ENCODE measurements at regions not wholly inside any gene's neighbourhood (a gene's known extent, or its start where the extent isn't known, plus 50 kb on each side); places are given as distances from the start of the nearest gene placed in this dataset.

DNA sequence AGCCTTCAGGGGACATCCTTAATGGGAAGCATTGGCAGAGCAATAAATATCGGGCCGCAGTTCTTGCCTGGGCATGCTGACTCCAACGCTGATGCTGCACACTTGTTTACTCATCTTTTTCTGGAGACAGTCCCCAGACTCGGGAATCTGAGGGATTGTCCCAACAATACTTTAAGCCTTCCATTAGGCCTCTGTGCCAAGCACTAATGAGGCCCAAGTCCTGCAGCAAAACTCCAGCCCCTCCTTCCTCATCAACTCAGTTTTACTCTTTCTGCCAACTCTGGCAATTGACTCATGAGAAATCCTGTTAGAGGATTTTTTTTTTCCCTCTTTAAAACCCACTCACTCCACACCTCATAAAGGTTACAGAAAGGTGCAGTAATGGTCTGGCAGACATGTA, 233.4 kb upstream of the PELI2 start:
- no peaks in the 10 kb centered on the region for H3K36me3 ChIP-seq (ENCODE audit: insufficient read depth)
- no peak overlapping the region for H3K4me2 ChIP-seq
- no peaks in the 10 kb centered on the region for H4K20me1 ChIP-seq (ENCODE audit: insufficient read depth)
- H3K27ac ChIP-seq = no peak overlapping the region
- H3K4me3 ChIP-seq (IDR thresholded peaks at IDR 0.05; ENCODE audit: insufficient read depth, low read depth, low read length) = no peak overlapping the region
- no peaks in the 10 kb centered on the region for H3K79me2 ChIP-seq (ENCODE audit: insufficient read depth, low read depth)
- no peaks in the 10 kb centered on the region for H3K27me3 ChIP-seq (ENCODE audit: insufficient read depth, low read depth)
- H3K9ac ChIP-seq = no peak overlapping the region
- no peak overlapping the region for H2AFZ ChIP-seq (ENCODE audit: low read depth)
- H3K4me1 ChIP-seq (ENCODE audit: low read depth, poor library complexity, severe bottlenecking) = no peaks in the 10 kb centered on the region
- TF ChIP-seq, protein P1, sequence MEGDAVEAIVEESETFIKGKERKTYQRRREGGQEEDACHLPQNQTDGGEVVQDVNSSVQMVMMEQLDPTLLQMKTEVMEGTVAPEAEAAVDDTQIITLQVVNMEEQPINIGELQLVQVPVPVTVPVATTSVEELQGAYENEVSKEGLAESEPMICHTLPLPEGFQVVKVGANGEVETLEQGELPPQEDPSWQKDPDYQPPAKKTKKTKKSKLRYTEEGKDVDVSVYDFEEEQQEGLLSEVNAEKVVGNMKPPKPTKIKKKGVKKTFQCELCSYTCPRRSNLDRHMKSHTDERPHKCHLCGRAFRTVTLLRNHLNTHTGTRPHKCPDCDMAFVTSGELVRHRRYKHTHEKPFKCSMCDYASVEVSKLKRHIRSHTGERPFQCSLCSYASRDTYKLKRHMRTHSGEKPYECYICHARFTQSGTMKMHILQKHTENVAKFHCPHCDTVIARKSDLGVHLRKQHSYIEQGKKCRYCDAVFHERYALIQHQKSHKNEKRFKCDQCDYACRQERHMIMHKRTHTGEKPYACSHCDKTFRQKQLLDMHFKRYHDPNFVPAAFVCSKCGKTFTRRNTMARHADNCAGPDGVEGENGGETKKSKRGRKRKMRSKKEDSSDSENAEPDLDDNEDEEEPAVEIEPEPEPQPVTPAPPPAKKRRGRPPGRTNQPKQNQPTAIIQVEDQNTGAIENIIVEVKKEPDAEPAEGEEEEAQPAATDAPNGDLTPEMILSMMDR (conservative IDR thresholded peaks at IDR 0.05; ENCODE audit: low read depth, low read length) = no peak

DNA sequence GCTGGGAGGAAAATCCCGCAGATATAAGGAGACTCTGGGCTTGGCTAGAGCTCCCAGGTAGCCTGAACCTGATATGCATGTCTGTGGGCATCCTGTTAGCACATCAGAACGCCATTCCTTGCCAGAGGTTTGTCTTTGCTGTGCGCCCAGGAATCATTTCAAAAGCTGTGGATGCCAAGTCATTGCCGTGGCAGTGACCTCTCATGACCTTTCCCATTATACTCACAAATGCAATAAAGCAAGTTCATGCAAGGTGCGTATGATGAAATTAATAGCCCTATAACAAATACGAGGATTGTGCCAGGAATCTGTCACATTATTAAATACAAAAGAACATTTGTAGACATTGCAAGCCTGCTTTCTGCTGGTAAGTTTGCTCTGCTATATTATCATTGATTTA, 229.1 kb upstream of the PELI2 start:
- Histone ChIP-seq H3K4me1 (ENCODE audit: low read depth, poor library complexity, severe bottlenecking) (no peaks in the 10 kb centered on the region), H4K20me1 (ENCODE audit: insufficient read depth) (no peaks in the 10 kb centered on the region), H3K27me3 (ENCODE audit: insufficient read depth, low read depth) (no peaks in the 10 kb centered on the region), H3K79me2 (ENCODE audit: insufficient read depth, low read depth) (no peaks in the 10 kb centered on the region), H3K27ac (no peak overlapping the region), H3K4me3 (IDR thresholded peaks at IDR 0.05; ENCODE audit: insufficient read depth, low read depth, low read length) (no peak overlapping the region), H2AFZ (ENCODE audit: low read depth) (no peak overlapping the region), H3K9ac (no peak overlapping the region), H3K4me2 (no peak overlapping the region), H3K36me3 (ENCODE audit: insufficient read depth) (no peaks in the 10 kb centered on the region)
- TF ChIP-seq, protein P1 (conservative IDR thresholded peaks at IDR 0.05; ENCODE audit: low read depth, low read length) = no peak

DNA sequence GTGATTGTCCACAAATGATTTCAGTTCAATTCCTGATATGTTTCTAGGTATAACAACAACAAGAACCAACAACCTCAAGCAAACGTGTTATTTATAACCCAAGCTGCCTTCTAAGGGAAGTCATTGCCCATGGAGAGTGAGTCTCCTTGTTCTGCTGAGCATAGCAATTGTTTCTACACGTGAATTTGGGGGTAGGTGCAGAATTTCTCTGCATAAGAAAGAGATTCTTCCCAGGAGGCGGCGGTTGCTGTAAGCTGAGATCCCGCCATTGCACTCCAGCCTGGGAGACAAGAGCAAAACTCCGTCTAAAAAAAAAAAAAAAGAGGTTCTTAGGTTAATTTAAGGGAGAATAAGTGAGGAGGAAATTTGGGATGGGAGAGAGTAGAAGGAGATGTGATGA, 226.5 kb upstream of the PELI2 start:
- H3K27ac ChIP-seq = no peak overlapping the region
- H3K9ac ChIP-seq = no peak overlapping the region
- no peaks in the 10 kb centered on the region for H3K27me3 ChIP-seq (ENCODE audit: insufficient read depth, low read depth)
- no peak overlapping the region for H3K4me3 ChIP-seq (IDR thresholded peaks at IDR 0.05; ENCODE audit: insufficient read depth, low read depth, low read length)
- no peaks in the 10 kb centered on the region for H3K36me3 ChIP-seq (ENCODE audit: insufficient read depth)
- no peak overlapping the region for H3K4me2 ChIP-seq
- H3K79me2 ChIP-seq (ENCODE audit: insufficient read depth, low read depth) = no peaks in the 10 kb centered on the region
- TF ChIP-seq, protein P1 (conservative IDR thresholded peaks at IDR 0.05; ENCODE audit: low read depth, low read length) = no peak
- H3K4me1 ChIP-seq (ENCODE audit: low read depth, poor library complexity, severe bottlenecking) = no peaks in the 10 kb centered on the region
- no peak overlapping the region for H2AFZ ChIP-seq (ENCODE audit: low read depth)
- no peaks in the 10 kb centered on the region for H4K20me1 ChIP-seq (ENCODE audit: insufficient read depth)

DNA sequence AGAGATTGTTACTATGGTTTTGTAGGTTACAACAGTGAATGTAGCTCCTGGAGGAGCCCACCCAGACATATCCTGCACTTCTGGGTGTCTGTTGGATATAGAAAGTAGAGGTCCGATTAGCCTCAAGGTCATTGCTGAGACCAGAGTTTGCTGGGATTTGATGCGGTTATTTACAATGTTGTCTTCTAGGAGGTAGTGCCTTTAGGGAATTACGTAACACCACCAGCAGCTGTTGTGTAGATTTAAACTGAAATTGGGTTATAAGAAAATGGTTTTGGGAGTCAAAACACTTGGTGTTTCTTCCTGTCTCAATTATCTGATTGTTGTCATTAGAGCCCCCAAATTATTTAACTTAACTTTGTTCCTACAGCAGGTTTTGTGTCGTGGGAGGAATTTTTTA, 225.3 kb upstream of the PELI2 start:
- Histone ChIP-seq H2AFZ (ENCODE audit: low read depth) (no peak overlapping the region), H3K27me3 (ENCODE audit: insufficient read depth, low read depth) (no peaks in the 10 kb centered on the region), H3K4me3 (IDR thresholded peaks at IDR 0.05; ENCODE audit: insufficient read depth, low read depth, low read length) (no peak overlapping the region), H3K4me2 (no peak overlapping the region), H3K9ac (no peak overlapping the region), H4K20me1 (ENCODE audit: insufficient read depth) (no peaks in the 10 kb centered on the region), H3K79me2 (ENCODE audit: insufficient read depth, low read depth) (no peaks in the 10 kb centered on the region), H3K36me3 (ENCODE audit: insufficient read depth) (no peaks in the 10 kb centered on the region), H3K4me1 (ENCODE audit: low read depth, poor library complexity, severe bottlenecking) (no peaks in the 10 kb centered on the region), H3K27ac (no peak overlapping the region)
- TF ChIP-seq, protein P1 (conservative IDR thresholded peaks at IDR 0.05; ENCODE audit: low read depth, low read length) = no peak

DNA sequence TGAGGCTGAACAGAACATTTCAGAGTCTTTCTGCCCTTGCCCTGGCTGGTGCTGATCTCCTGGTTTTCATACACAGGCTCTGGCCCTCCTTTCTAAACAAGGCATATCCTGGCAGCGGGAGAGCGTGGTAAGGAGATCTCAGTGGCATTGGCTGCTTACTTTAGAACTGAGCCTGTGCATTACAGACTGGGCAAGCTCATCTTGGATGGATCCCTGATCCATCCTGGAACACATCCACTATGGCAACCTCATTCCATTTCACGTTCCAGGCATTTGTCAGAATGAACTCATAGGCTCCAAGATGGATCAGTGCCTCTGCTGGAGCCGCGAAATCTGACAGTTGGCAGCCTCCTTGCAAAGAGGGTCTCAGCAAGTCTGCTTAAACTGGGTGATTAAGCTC, 224.5 kb upstream of the PELI2 start:
- TF ChIP-seq, protein P1 (conservative IDR thresholded peaks at IDR 0.05; ENCODE audit: low read depth, low read length) = no peak
- H3K79me2 ChIP-seq (ENCODE audit: insufficient read depth, low read depth) = no peaks in the 10 kb centered on the region
- H3K4me3 ChIP-seq (IDR thresholded peaks at IDR 0.05; ENCODE audit: insufficient read depth, low read depth, low read length) = no peak overlapping the region
- H4K20me1 ChIP-seq (ENCODE audit: insufficient read depth) = no peaks in the 10 kb centered on the region
- no peak overlapping the region for H3K9ac ChIP-seq
- H2AFZ ChIP-seq (ENCODE audit: low read depth) = no peak overlapping the region
- no peaks in the 10 kb centered on the region for H3K4me1 ChIP-seq (ENCODE audit: low read depth, poor library complexity, severe bottlenecking)
- H3K36me3 ChIP-seq (ENCODE audit: insufficient read depth) = no peaks in the 10 kb centered on the region
- H3K27me3 ChIP-seq (ENCODE audit: insufficient read depth, low read depth) = no peaks in the 10 kb centered on the region
- H3K27ac ChIP-seq = no peak overlapping the region
- H3K4me2 ChIP-seq = no peak overlapping the region

Measured in KMS-11 (cell line).